Transverse colon (tissue), 4 donors: ENCODE measurements at regions not wholly inside any gene's neighbourhood (a gene's known extent, or its start where the extent isn't known, plus 50 kb on each side); places are given as distances from the start of the nearest gene placed in this dataset.

Experiments used
- DNase-seq: peaks from one replicate; pipeline ENCODE4 v3.0.0-alpha.2; 2019
- H3K27ac ChIP-seq, 4 donors: fragments of 200-600 bp; sonication (generic); 2 replicates each; pipeline ENCODE4 v1.5.1; 2016 to 2018; ENCODE audit warnings: inconsistent platforms in 4 of 4
- H3K27me3 ChIP-seq: fragments of 200-600 bp; sonication (generic); 2 replicates; pipeline ENCODE4 v1.5.1; 2017; ENCODE audit warnings: inconsistent platforms
- H3K36me3 ChIP-seq, 4 donors: fragments of 200-600 bp; sonication (generic); 2 replicates each; pipeline ENCODE4 v1.5.1; 2017 to 2019; ENCODE audit warnings: inconsistent platforms in 4 of 4
- H3K4me1 ChIP-seq, 4 donors: fragments of 200-600 bp; sonication (generic); 2 replicates each; pipeline ENCODE4 v1.5.1; 2017 to 2020; ENCODE audit warnings: inconsistent platforms in 4 of 4
- H3K4me3 ChIP-seq, 4 donors: fragments of 200-600 bp; sonication (generic); 1 replicate in 1 of 4; 2 replicates in 3 of 4; pipeline versions ENCODE4 v1.5.1 to v1.6.1; 2017 to 2019; ENCODE audit warnings: inconsistent platforms in 4 of 4
- H3K9me3 ChIP-seq, 2 donors: fragments of 200-600 bp; sonication (generic); 2 replicates each; pipeline ENCODE4 v1.5.1; 2017 to 2019; ENCODE audit warnings: inconsistent platforms in 2 of 2
- CTCF ChIP-seq, 5 experiments: fragments of 200-600 bp in 3 of 5; fragments of 450-650 bp in 2 of 5; sonication (generic) in 3 of 5; IDR thresholded peaks; 1 replicate in 2 of 5; 2 replicates in 3 of 5; pipeline ENCODE4 v1.5.1; 2016 to 2017; ENCODE audit warnings: antibody characterized with exemption in 5 of 5, inconsistent platforms in 3 of 5, mild to moderate bottlenecking in 2 of 5, moderate library complexity in 1 of 5
- EP300 ChIP-seq: sonication (generic); formaldehyde crosslinking; IDR thresholded peaks from one replicate; pipeline ENCODE4 v1.6.1; 2017; ENCODE audit warnings: antibody characterized with exemption, low read depth
- POLR2A ChIP-seq: fragments of 450-650 bp; IDR thresholded peaks from one replicate; pipeline ENCODE4 v1.6.1; 2016; ENCODE audit warnings: antibody characterized with exemption, mild to moderate bottlenecking, moderate library complexity
- POLR2AphosphoS5 ChIP-seq, 3 donors: sonication (generic); formaldehyde crosslinking; IDR thresholded peaks; one replicate each; pipeline ENCODE4 v1.6.1; 2016; ENCODE audit warnings: antibody characterized with exemption in 3 of 3
- WGBS, 2 donors: methylation state at CpG; one replicate each; pipeline ENCODE4 v1.1.5; 2018; ENCODE audit warnings: low coverage in 1 of 2; 5-methylcytosine and 5-hydroxymethylcytosine counted together
- in situ Hi-C, 4 donors: fragments of 200-750 bp; cut with MboI; loops; one replicate each; pipeline versions ENCODE4 v1.15.0 to v1.15.1; 2017; ENCODE audit warnings: low sequenced_read_pairs in 3 of 4, low pct_ligation_motif_present in 1 of 4, low pct_unique_long_range_greater_than_20kb in 1 of 4
- intact Hi-C: fragments of 100-400 bp; cut with DNase I; formaldehyde crosslinking; loops from one replicate; pipeline ENCODE4 v1.15.1; 2023; ENCODE audit warnings: low total_unique reads

- Histone ChIP-seq H3K9me3 (no peaks in the 10 kb centered on the region), H3K4me1 (peaks cover 0 to 3% (median 0%) of the 10 kb centered on the region in 4 donors), H3K27me3 (no peaks in the 10 kb centered on the region), H3K27ac (peak overlapping the region in 1 of 4 donors; percentile 39), H3K4me3 (no peak overlapping the region), H3K36me3 (no peaks in the 10 kb centered on the region)
- WGBS, 2 donors, result 50 to 70% methylated on average over 1 to 3 of the region's 3 CpGs
- in situ Hi-C loops, result no loop called here
- intact Hi-C loops, result no loop called here
- DNase-seq, result no peak
- no peak for TF ChIP-seq POLR2A
- TF ChIP-seq POLR2AphosphoS5 (IDR thresholded peaks at IDR 0.05), result no peak
- no peak for TF ChIP-seq CTCF (IDR thresholded peaks at IDR 0.05)
- TF ChIP-seq EP300, result no peak
Observed at GRCh38 chr22:27468712-27469111, 332.8 kb downstream of the MN1 start.

- Histone ChIP-seq H3K4me3 (no peak overlapping the region), H3K27me3 (no peaks in the 10 kb centered on the region), H3K4me1 (peaks cover 0 to 3% (median 0%) of the 10 kb centered on the region in 4 donors), H3K36me3 (no peaks in the 10 kb centered on the region), H3K9me3 (no peaks in the 10 kb centered on the region), H3K27ac (no peak overlapping the region)
- DNase-seq, result no peak
- WGBS, 2 donors, result 87 to 100% methylated on average over 2 of the region's 2 CpGs
- intact Hi-C loops, result no loop called here
- TF ChIP-seq POLR2A (no peak), CTCF (IDR thresholded peaks at IDR 0.05) (no peak), EP300 (no peak), POLR2AphosphoS5 (IDR thresholded peaks at IDR 0.05) (no peak)
- in situ Hi-C loops, result no loop called here
Observed at GRCh38 chr22:27470169-27470772, 331.3 kb downstream of the MN1 start.

GRCh38 chr22:27472975-27473374 lies 328.6 kb downstream of the MN1 start:
- Histone ChIP-seq H3K27ac (no peak overlapping the region), H3K4me3 (no peak overlapping the region), H3K36me3 (no peaks in the 10 kb centered on the region), H3K27me3 (no peaks in the 10 kb centered on the region), H3K9me3 (no peaks in the 10 kb centered on the region), H3K4me1 (peaks cover 0 to 3% (median 0%) of the 10 kb centered on the region in 4 donors)
- intact Hi-C loops, result no loop called here
- TF ChIP-seq EP300 (no peak), POLR2AphosphoS5 (IDR thresholded peaks at IDR 0.05) (no peak), CTCF (IDR thresholded peaks at IDR 0.05) (no peak)
- no peak for DNase-seq
- WGBS, 2 donors, result 52% methylated on average over 4 of the region's 4 CpGs; no CpG with 5 or more reads in 1 of the 2 donors
- in situ Hi-C loops, result no loop called here

GRCh38 chr22:27473533-27473932 lies 328.0 kb downstream of the MN1 start:
- no peak for DNase-seq
- no peak overlapping the region for H3K4me3 ChIP-seq
- H3K9me3 ChIP-seq, result no peaks in the 10 kb centered on the region
- in situ Hi-C loops, result no loop called here
- H3K27ac ChIP-seq, result no peak overlapping the region
- no peaks in the 10 kb centered on the region for H3K27me3 ChIP-seq
- peaks cover 0 to 2% (median 0%) of the 10 kb centered on the region in 4 donors for H3K4me1 ChIP-seq
- H3K36me3 ChIP-seq, result no peaks in the 10 kb centered on the region
- TF ChIP-seq EP300 (no peak), CTCF (IDR thresholded peaks at IDR 0.05) (no peak), POLR2A (no peak), POLR2AphosphoS5 (IDR thresholded peaks at IDR 0.05) (no peak)
- intact Hi-C loops, result no loop called here
- WGBS, 2 donors, result 83% methylated on average over 3 of the region's 3 CpGs; no CpG with 5 or more reads in 1 of the 2 donors
